SU-DHL-6 (cell line): ENCODE measurements at regions not wholly inside any gene's neighbourhood (a gene's known extent, or its start where the extent isn't known, plus 50 kb on each side); places are given as distances from the start of the nearest gene placed in this dataset.

Source experiments
- CTCF ChIP-seq: fragments of 200-600 bp; sonication (generic); IDR thresholded peaks from one replicate; pipeline ENCODE4 v1.5.1; 2017; ENCODE audit warnings: antibody characterized with exemption, mild to moderate bottlenecking, low read length, moderate library complexity; ENCODE audit not compliant: insufficient read depth, poor library complexity, severe bottlenecking
- EZH2phosphoT487 ChIP-seq: fragments of 200-600 bp; sonication (generic), shearing (Covaris generic); conservative IDR thresholded peaks from 2 replicates; pipeline ENCODE4 v1.6.1; 2018; ENCODE audit warnings: mild to moderate bottlenecking, antibody characterized with exemption, low read length, moderate library complexity, mixed read lengths

- TF ChIP-seq CTCF (no peak), EZH2phosphoT487 (no peak)
These were observed 278.7 kb upstream of the PHYHIPL start for GRCh38 chr10:58897708-58898107.
